ENCODE measurements at regions not wholly inside any gene's neighbourhood (a gene's known extent, or its start where the extent isn't known, plus 50 kb on each side); places are given as distances from the start of the nearest gene placed in this dataset.
A peak's percentile ranks its signal among the peaks of the same experiment; 100 is the strongest.
"Not testable (repeated sequence)": the region's sequence is repeated elsewhere in the genome, so short reads cannot be mapped to it uniquely, and the experiment has no call there.

DNA sequence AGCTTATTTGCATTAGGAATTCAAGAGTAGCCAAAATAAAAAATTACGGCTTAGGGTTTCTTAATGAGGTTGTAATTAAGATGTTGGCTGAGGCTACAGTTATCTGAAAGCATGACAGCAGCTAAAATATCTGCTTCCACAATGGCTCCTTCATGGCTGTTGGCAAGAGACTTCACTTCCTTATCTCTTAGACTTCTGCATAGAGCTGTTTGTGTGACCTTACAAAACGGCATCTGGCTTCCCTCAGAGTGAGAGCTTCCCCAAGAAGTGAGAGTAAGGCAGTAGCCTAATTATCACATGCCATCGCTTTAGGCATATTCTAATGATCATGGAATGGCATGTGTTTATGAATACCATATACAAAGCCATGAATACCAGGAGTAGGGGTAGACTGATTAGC, 57.6 kb downstream of the CCDC59 start:
- peak; percentile 32 for DNase-seq (ENCODE audit: low read depth, low spot score)

- peak; percentile 89 for DNase-seq (ENCODE audit: low read depth, low spot score)
Observed at GRCh38 chr12:82299319-82300025, 58.7 kb downstream of the CCDC59 start.

GRCh38 chr12:82290415-82290814, 67.8 kb downstream of the CCDC59 start:
- no peak for DNase-seq (ENCODE audit: low read depth, low spot score)

DNA sequence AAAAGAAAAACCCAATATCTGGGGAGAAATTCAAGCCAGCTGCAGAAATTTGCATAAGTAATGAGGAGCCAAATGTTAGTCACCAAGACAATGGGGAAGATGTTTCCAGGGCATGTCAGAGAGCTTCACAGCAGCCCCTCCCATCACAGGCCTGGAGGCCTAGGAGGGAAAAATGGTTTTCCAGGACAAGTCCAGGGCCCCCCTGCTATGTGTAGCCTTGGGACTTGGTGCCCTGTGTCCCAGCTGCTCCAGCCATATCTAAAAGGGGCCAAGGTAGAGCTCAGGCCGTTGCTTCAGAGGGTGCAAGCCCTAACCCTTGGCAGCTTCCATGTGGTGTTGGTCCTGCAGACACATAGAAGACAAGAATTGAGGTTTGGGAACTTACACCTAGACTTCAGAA, 76.9 kb downstream of the CCDC59 start:
- not testable (repeated sequence) for DNase-seq (ENCODE audit: low read depth, low spot score)

- no peak for DNase-seq (ENCODE audit: low read depth, low spot score)
Observed at GRCh38 chr12:82279536-82280058, 78.6 kb downstream of the CCDC59 start.

- DNase-seq (ENCODE audit: low read depth, low spot score) = peak; percentile 51
Observed at GRCh38 chr12:82277582-82277981, 80.6 kb downstream of the CCDC59 start.

DNA sequence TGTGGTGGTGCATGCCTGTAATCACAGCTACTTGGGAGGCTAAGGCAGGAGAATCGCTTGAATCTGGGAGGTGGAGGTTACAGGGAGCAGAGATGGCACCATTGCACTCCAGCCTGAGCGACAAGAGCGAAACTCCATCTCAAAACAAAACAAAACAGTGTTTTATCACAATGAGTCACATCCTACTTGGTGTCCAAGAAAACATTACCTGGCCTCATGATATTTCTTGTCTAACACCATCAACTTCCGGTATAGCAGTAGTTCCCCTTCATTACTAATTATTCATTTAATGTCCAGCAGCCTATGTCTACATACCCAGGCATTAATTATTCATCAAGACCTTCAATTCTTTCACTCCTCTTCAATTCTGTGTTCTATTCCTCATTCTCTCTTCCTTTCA, 115.5 kb downstream of the CCDC59 start:
- no peak for DNase-seq (ENCODE audit: low read depth, low spot score)

- peak; percentile 66 for DNase-seq (ENCODE audit: low read depth, low spot score)
Observed at GRCh38 chr12:82225871-82226270, 132.3 kb downstream of the CCDC59 start.

DNA sequence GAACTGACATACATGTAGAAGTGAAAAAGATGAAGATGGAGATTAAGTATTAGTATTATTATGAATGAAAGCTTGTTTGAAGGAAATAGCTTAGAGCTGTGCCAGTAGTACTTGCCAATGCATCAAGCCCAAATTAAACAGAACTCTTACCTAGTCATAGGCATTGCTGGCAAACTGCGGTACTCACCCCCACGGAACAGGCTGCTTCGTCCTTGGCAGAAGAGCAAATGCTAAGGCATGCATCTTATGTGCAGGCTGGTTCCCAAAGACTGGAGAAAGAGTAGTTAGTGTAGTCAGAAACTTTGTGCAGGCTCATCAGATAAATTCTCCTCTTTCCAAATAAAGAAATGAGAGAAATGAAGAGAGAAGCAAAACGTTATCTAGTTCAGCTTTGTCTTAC, 134.8 kb downstream of the CCDC59 start:
- no peak for DNase-seq (ENCODE audit: low read depth, low spot score)

GRCh38 chr12:82216475-82216874, 141.7 kb downstream of the CCDC59 start:
- DNase-seq (ENCODE audit: low read depth, low spot score) = no peak

DNA sequence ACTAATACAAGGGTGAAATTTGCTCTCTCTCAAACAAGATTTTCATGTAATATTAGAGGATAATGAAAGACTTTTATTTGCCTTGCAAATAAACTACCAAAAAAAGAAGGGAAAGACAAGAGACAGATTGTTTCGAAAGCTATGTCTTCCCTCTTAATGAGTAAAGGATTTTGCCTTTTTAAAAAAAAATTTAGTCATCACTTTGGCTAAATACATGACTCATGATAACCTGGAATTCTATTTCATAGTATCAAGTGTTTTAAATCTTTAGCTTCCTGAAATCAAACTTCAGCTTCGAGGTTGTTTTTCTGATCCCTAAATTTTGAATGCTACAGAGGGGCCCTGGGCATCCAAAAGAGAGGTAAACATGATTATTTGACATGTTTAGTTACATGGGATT, 144.4 kb downstream of the CCDC59 start:
- no peak for DNase-seq (ENCODE audit: low read depth, low spot score)

- DNase-seq (ENCODE audit: low read depth, low spot score) = no peak
Observed at GRCh38 chr12:82210882-82211281, 147.3 kb downstream of the CCDC59 start.

- no peak for DNase-seq (ENCODE audit: low read depth, low spot score)
Observed at GRCh38 chr12:82209533-82209932, 148.7 kb downstream of the CCDC59 start.

DNA sequence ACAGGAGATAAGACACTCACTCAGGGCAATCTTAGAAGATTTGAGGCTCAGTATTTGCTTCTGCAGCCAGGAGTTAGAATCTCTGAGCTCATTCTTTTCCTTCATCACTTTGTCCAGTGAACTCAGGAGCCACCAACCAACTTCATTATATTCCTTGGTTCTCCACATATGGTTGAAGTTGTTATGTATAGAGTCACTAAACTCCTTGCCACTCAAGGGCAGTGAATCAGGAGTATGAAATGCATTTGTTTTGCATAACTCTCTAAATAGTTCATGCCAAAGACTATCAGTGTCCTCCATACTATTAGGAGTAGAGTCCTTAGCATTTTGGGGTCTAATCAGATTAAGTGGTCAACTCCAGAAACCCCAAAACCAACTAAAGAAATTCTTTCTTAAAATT, 150.6 kb downstream of the CCDC59 start:
- DNase-seq (ENCODE audit: low read depth, low spot score) = no peak

GRCh38 chr12:82203086-82203485, 155.1 kb downstream of the CCDC59 start:
- no peak for DNase-seq (ENCODE audit: low read depth, low spot score)

DNA sequence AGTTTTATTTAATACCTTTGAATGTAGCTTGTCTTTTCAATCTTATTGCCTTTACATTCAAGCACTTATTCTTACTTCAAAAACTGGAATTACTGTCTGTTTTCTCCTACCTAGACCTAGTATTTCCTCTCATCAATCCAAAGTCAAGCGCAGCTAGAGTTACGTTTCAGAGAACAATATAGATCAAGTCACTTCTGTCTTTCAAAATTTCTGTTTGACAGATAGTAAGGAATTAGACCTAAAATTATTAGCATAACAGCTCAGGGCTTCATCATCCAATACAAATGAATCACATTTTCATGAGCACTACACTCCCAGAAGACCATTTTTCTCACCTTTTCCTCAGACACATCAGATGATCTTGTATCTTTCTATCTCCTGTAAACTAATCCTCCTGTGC, 170.6 kb downstream of the CCDC59 start:
- DNase-seq (ENCODE audit: low read depth, low spot score) = no peak

GRCh38 chr12:82187011-82187410, 171.2 kb downstream of the CCDC59 start:
- DNase-seq (ENCODE audit: low read depth, low spot score) = no peak

- DNase-seq (ENCODE audit: low read depth, low spot score) = no peak
Observed at GRCh38 chr12:82186282-82186681, 171.9 kb downstream of the CCDC59 start.

DNA sequence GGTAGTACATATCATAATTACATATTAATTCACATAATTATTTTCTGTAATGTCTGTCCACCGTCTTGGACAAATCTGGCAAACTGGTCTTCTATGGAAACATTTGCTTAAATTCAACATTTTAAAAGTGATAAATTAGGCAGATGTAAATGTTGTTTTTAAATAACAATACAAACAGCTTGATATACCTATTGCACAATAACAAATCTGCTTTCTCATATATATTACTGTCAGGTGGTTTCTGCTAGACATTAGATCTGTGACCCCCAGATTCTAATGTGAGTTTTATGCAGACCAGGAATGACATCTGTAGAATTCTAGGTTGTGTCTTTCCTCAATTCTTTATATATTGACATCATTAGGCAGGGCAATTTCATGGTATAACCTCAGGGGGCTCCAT, 173.3 kb downstream of the CCDC59 start:
- DNase-seq (ENCODE audit: low read depth, low spot score) = no peak

GRCh38 chr12:82182601-82183190, 175.5 kb downstream of the CCDC59 start:
- DNase-seq (ENCODE audit: low read depth, low spot score) = peak; percentile 70

DNA sequence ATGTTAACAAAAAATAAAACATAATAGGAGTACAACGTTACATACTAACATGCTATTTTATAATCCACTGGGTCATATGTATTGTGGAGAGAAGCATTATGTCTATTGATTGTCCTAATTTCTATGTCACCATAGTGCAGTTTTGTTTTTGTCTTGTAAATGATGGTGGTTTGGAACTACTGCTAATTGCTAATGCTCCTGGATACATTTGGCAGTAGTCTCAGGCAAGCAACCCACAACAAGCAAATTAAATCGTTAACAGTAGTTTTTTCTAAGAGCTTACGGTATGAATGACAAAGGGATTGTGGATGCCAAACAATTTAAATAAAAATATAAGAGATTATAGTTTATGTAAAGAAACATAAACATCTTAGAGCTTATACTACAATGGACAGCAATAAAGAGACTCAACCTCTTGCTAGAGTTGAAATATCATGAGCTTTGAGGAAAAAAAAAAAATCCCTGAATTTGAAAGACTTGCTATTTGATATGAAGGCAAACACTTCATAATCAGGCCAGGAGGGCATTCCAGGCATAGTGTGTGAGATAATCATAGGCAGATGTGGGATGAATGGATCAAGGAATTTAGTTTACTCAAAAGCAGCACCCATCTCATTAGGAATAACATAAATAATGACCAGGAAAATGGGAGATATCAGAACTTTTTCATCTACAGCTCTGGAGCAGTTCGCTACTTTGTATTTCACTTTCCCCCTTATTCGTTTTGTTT, 181.3 kb downstream of the CCDC59 start:
- DNase-seq (ENCODE audit: low read depth, low spot score) = peak; percentile 79

- DNase-seq (ENCODE audit: low read depth, low spot score) = peak; percentile 12
Observed at GRCh38 chr12:82176026-82176425, 182.2 kb downstream of the CCDC59 start.

DNA sequence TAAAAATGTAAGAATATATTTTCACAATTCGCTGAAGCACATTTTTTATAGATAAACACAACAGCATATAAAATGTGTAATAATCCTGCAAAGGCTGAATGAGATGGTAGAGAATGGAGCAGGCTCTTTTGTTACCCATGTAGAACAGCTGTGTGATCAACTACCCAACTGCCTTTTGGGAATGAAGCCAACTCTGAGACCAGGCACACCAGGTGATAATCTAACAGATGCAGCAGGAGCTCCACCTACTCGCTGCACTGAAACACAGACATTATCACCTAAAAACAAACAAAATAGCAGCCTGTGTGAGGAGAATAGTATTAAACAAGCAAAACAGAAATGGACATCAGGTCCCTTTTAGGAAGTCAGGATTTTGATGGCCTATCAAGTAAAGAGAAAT, 183.3 kb downstream of the CCDC59 start:
- no peak for DNase-seq (ENCODE audit: low read depth, low spot score)

Measured in astrocyte of the hippocampus (primary cell).